ENCODE measurements at regions not wholly inside any gene's neighbourhood (a gene's known extent, or its start where the extent isn't known, plus 50 kb on each side); places are given as distances from the start of the nearest gene placed in this dataset.

GRCh38 chr6:115396112-115396906, 664.4 kb downstream of the FRK start:
- no peak for DNase-seq

GRCh38 chr6:115393821-115394220, 666.9 kb downstream of the FRK start:
- no peak for DNase-seq

GRCh38 chr6:115370202-115370601, 690.5 kb downstream of the FRK start:
- DNase-seq: no peak

GRCh38 chr6:115365783-115366182, 694.9 kb downstream of the FRK start:
- no peak for DNase-seq

GRCh38 chr6:115363379-115363778, 697.3 kb downstream of the FRK start:
- no peak for DNase-seq

GRCh38 chr6:115362234-115362633, 698.5 kb downstream of the FRK start:
- no peak for DNase-seq

GRCh38 chr6:115360602-115361325, 699.9 kb downstream of the FRK start:
- no peak for DNase-seq

- DNase-seq: no peak
These were observed 702.1 kb downstream of the FRK start for GRCh38 chr6:115358616-115359015.

- DNase-seq: no peak
These were observed 704.3 kb downstream of the FRK start for GRCh38 chr6:115356371-115356770.

GRCh38 chr6:115323001-115323400, 737.7 kb downstream of the FRK start:
- DNase-seq: no peak

GRCh38 chr6:115319823-115320222, 740.9 kb downstream of the FRK start:
- DNase-seq: no peak

- no peak for DNase-seq
These were observed 750.5 kb downstream of the FRK start for GRCh38 chr6:115310156-115310555.

GRCh38 chr6:115302731-115303130, 758.0 kb downstream of the FRK start:
- no peak for DNase-seq

- no peak for DNase-seq
These were observed 773.2 kb downstream of the FRK start for GRCh38 chr6:115287467-115287866.

- DNase-seq: no peak
These were observed 783.7 kb downstream of the FRK start for GRCh38 chr6:115276881-115277565.

GRCh38 chr6:115272311-115272710, 788.4 kb downstream of the FRK start:
- no peak for DNase-seq

GRCh38 chr6:115271434-115271833, 789.3 kb downstream of the FRK start:
- DNase-seq: no peak

- no peak for DNase-seq
These were observed 789.7 kb downstream of the FRK start for GRCh38 chr6:115270953-115271352.

GRCh38 chr6:115241373-115241772, 819.3 kb downstream of the FRK start:
- no peak for DNase-seq

- DNase-seq: no peak
These were observed 839.5 kb downstream of the FRK start for GRCh38 chr6:115221198-115221597.

GRCh38 chr6:115220551-115221159, 840.0 kb downstream of the FRK start:
- no peak for DNase-seq

- no peak for DNase-seq
These were observed 841.0 kb downstream of the FRK start for GRCh38 chr6:115219645-115220044.

GRCh38 chr6:115216835-115217234, 843.9 kb downstream of the FRK start:
- DNase-seq: no peak

All from activated CD4-positive, alpha-beta T cell treated with anti-CD3 and anti-CD28 coated beads, Interleukin-2, amount 50 U/mL, for 16 hours (primary cell).